Mesenchymal stem cell (in vitro differentiated cells and primary cell): ENCODE measurements at regions not wholly inside any gene's neighbourhood (a gene's known extent, or its start where the extent isn't known, plus 50 kb on each side); places are given as distances from the start of the nearest gene placed in this dataset.

ENCODE experiments used
- DNase-seq: peaks from one replicate; pipeline ENCODE4 v3.0.0-alpha.2; 2013
- H2AFZ ChIP-seq: one replicate; pipeline ENCODE4 v1.6.1; 2013; ENCODE audit warnings: low read depth, mild to moderate bottlenecking, control low read depth, inconsistent platforms, low read length, moderate library complexity
- H2AK5ac ChIP-seq: 2 replicates; pipeline ENCODE4 v1.6.1; 2013; ENCODE audit warnings: low read length, moderate library complexity, mild to moderate bottlenecking, inconsistent platforms; ENCODE audit not compliant: severe bottlenecking
- H2BK120ac ChIP-seq: one replicate; pipeline ENCODE4 v1.6.1; 2013; ENCODE audit warnings: low read depth, mild to moderate bottlenecking, inconsistent platforms, low read length, moderate library complexity
- H2BK12ac ChIP-seq, 2 experiments: one replicate each; pipeline ENCODE4 v1.6.1; 2013; ENCODE audit warnings: inconsistent platforms in 2 of 2, low read length in 2 of 2, mild to moderate bottlenecking in 2 of 2, moderate library complexity in 2 of 2, control low read depth in 1 of 2
- H2BK15ac ChIP-seq: one replicate; pipeline ENCODE4 v1.6.1; 2013; ENCODE audit warnings: mild to moderate bottlenecking, low read depth, inconsistent platforms; ENCODE audit not compliant: poor library complexity, severe bottlenecking
- H2BK5ac ChIP-seq: 2 replicates; pipeline ENCODE4 v1.6.1; 2013; ENCODE audit warnings: low read depth, mild to moderate bottlenecking, low read length, control low read depth, inconsistent platforms; ENCODE audit not compliant: poor library complexity, severe bottlenecking
- H3K14ac ChIP-seq, 2 experiments: one replicate each; pipeline ENCODE4 v1.6.1; 2013; ENCODE audit warnings: inconsistent platforms in 2 of 2, low read length in 2 of 2, control low read depth in 1 of 2, mild to moderate bottlenecking in 1 of 2, moderate library complexity in 1 of 2
- H3K18ac ChIP-seq, 2 experiments: one replicate each; pipeline ENCODE4 v1.6.1; 2013; ENCODE audit warnings: inconsistent platforms in 2 of 2, low read length in 2 of 2, control low read depth in 1 of 2, low read depth in 1 of 2, mild to moderate bottlenecking in 1 of 2
- H3K23ac ChIP-seq, 2 experiments: one replicate each; pipeline ENCODE4 v1.6.1; 2013; ENCODE audit warnings: inconsistent platforms in 2 of 2, low read length in 2 of 2, mild to moderate bottlenecking in 2 of 2, moderate library complexity in 2 of 2, control low read depth in 1 of 2
- H3K27ac ChIP-seq: 2 replicates; pipeline ENCODE4 v1.5.1; 2013; ENCODE audit warnings: mild to moderate bottlenecking, moderate library complexity, low read length, control low read depth, inconsistent platforms; ENCODE audit not compliant: poor library complexity, severe bottlenecking
- H3K27me3 ChIP-seq, 2 experiments: 2 replicates each; pipeline versions ENCODE4 v1.6.1 to v1.7.0; 2013; ENCODE audit warnings: low read length in 2 of 2, mild to moderate bottlenecking in 2 of 2, moderate library complexity in 2 of 2, control low read depth in 1 of 2, inconsistent platforms in 1 of 2; ENCODE audit not compliant: control insufficient read depth in 1 of 2, insufficient read depth in 1 of 2
- H3K36me3 ChIP-seq, 2 experiments: 2 replicates each; pipeline versions ENCODE4 v1.6.1 to v1.7.0; 2013; ENCODE audit warnings: low read length in 2 of 2, control low read depth in 1 of 2, inconsistent platforms in 1 of 2, low read depth in 1 of 2, mild to moderate bottlenecking in 1 of 2; ENCODE audit not compliant: insufficient read depth in 2 of 2, control insufficient read depth in 1 of 2
- H3K4ac ChIP-seq, 2 experiments: one replicate each; pipeline ENCODE4 v1.6.1; 2013; ENCODE audit warnings: inconsistent platforms in 2 of 2, low read length in 2 of 2, mild to moderate bottlenecking in 2 of 2, moderate library complexity in 2 of 2, control low read depth in 1 of 2, low read depth in 1 of 2
- H3K4me1 ChIP-seq: 2 replicates; pipeline ENCODE4 v1.6.1; 2013; ENCODE audit warnings: low read depth, low read length, control low read depth; ENCODE audit not compliant: control insufficient read depth, insufficient read depth
- H3K4me2 ChIP-seq: 2 replicates; pipeline ENCODE4 v1.6.1; 2013; ENCODE audit warnings: low read length, mild to moderate bottlenecking, inconsistent platforms; ENCODE audit not compliant: poor library complexity, severe bottlenecking
- H3K4me3 ChIP-seq, 2 experiments: 2 replicates each; pipeline versions ENCODE4 v1.5.1 to v1.7.0; 2013; ENCODE audit warnings: low read length in 2 of 2, mild to moderate bottlenecking in 2 of 2, control low read depth in 1 of 2, low read depth in 1 of 2; ENCODE audit not compliant: insufficient read depth in 1 of 2
- H3K79me1 ChIP-seq: replicated peaks from 2 replicates; pipeline ENCODE4 v1.6.1; 2013; ENCODE audit warnings: mild to moderate bottlenecking, control low read depth, low read length, inconsistent platforms; ENCODE audit not compliant: poor library complexity, severe bottlenecking
- H3K9ac ChIP-seq: 2 replicates; pipeline ENCODE4 v1.7.0; 2013; ENCODE audit warnings: mild to moderate bottlenecking, low read length, moderate library complexity
- H3K9me3 ChIP-seq: 2 replicates; pipeline ENCODE4 v1.7.0; 2013; ENCODE audit warnings: mild to moderate bottlenecking, low read length; ENCODE audit not compliant: control insufficient read depth
- H4K8ac ChIP-seq: one replicate; pipeline ENCODE4 v1.6.1; 2013; ENCODE audit warnings: inconsistent platforms, mild to moderate bottlenecking, low read length, moderate library complexity
- H4K91ac ChIP-seq: one replicate; pipeline ENCODE4 v1.6.1; 2013; ENCODE audit warnings: mild to moderate bottlenecking, low read length, inconsistent platforms
- WGBS: methylation state at CpG from one replicate; pipeline ENCODE4 v1.1.7; 2013; ENCODE audit warnings: mixed read lengths; 5-methylcytosine and 5-hydroxymethylcytosine counted together

DNA sequence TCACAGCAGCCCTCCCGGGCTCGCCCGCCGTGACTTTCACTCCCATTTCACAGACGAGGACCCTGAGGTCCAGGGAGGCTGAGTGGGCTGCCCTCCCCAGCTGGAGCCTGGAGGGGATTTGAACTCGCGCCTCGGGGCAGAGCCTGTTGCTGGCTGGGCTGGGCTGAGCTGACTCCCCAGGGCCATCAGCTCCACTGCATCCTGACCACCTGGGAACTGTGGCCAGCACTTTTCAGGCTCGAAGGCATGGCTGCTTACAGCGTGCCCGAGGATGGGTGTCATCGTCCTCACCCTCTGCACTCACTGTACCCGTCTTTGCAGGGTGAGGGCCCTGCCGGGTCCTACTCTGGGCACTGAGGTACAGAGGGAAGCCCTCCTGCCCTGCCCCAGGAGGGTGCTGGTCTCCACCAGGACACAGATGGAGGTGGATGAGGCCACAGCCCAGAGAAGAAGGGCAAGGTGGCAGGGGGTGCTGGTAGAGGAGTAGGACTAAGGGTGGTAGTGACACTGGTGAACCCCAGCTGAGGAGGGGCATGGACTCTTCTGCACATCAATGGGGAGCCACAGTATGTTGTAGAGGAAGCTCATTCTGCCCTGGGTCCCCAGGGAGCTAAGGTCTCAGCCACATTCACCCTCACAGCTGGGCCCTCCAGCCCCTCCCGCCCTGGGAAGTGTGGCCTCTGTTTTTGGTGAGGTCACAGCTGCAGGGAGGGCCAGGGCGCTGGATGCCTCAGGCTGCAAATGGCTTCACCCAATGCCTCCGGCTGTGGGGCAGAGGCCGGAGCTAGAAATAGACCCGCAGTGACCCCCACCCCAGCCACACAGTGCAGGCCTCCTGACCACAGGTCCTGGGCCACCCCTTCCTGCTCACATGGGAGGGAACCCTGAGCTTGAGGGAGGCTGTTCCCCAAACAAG, 365.1 kb upstream of the SFSWAP start:
- Histone ChIP-seq H2AK5ac (no peak overlapping the region), H4K91ac (no peak overlapping the region), H2BK5ac (no peak overlapping the region), H2BK12ac (no peak overlapping the region), H3K79me1 (no peaks in the 10 kb centered on the region), H3K9ac (no peak overlapping the region), H4K8ac (no peak overlapping the region), H3K36me3 (no peaks in the 10 kb centered on the region), H3K9me3 (no peaks in the 10 kb centered on the region), H3K27me3 (peaks cover 0 to 18% of the 10 kb centered on the region in 2 experiments), H3K4me1 (no peaks in the 10 kb centered on the region), H2BK15ac (no peak overlapping the region), H3K4me2 (no peak overlapping the region), H3K27ac (no peak overlapping the region), H3K4me3 (no peak overlapping the region), H3K18ac (no peak overlapping the region), H2AFZ (peak overlapping the region; percentile 18), H3K4ac (no peak overlapping the region), H3K14ac (no peak overlapping the region), H2BK120ac (no peak overlapping the region), H3K23ac (no peak overlapping the region)
- WGBS: 77% methylated on average over 14 of the region's 19 CpGs
- no peak for DNase-seq

DNA sequence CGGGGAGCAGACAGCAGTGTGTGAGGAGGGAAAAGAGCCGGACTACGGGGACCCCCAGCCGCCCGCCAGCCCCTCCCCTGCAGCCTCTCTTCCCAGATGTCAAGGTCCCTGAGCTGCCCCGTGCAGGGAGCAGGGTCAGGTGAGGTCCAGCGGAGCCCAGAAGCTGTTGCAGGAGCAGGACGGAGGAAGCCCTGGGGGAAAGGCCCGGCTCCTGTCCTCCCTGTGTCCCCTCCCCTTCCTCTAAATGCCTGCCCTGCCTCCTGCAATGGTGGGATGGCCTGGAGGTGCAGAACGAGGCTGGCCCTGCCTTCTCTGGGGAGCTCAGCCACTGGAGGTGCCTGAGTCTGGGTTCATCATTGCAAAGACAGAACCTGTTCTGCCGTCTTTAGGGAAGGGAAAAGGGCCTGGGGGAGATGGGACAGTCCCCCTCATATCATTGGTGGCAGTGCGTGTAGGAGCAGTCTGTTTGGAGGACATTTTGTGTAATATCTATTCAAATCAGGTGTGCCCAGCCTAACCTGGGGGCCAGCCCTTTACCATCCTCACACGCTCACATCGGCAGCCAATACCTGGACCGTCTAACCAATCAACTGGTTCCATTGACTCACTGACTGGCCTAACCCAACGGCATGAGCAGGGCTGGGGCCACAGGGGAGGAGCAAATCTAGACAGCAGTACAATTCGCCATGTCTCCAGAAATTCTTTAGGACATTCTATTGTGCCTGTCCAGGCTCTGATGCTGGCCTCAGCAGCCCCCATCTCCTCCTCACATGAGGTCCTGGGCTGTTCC, 364.1 kb upstream of the SFSWAP start:
- Histone ChIP-seq H2AK5ac (no peak overlapping the region), H3K23ac (no peak overlapping the region), H2BK15ac (no peak overlapping the region), H2BK120ac (no peak overlapping the region), H3K4ac (no peak overlapping the region), H4K8ac (no peak overlapping the region), H3K9ac (no peak overlapping the region), H3K4me3 (no peak overlapping the region), H3K36me3 (no peaks in the 10 kb centered on the region), H3K4me1 (no peaks in the 10 kb centered on the region), H3K18ac (no peak overlapping the region), H3K4me2 (no peak overlapping the region), H3K14ac (no peak overlapping the region), H3K27ac (no peak overlapping the region), H3K79me1 (no peaks in the 10 kb centered on the region), H3K9me3 (no peaks in the 10 kb centered on the region), H2AFZ (no peak overlapping the region), H3K27me3 (peaks cover 0 to 18% of the 10 kb centered on the region in 2 experiments), H4K91ac (no peak overlapping the region), H2BK5ac (no peak overlapping the region), H2BK12ac (no peak overlapping the region)
- WGBS: 58% methylated on average over 13 of the region's 17 CpGs
- DNase-seq: no peak

DNA sequence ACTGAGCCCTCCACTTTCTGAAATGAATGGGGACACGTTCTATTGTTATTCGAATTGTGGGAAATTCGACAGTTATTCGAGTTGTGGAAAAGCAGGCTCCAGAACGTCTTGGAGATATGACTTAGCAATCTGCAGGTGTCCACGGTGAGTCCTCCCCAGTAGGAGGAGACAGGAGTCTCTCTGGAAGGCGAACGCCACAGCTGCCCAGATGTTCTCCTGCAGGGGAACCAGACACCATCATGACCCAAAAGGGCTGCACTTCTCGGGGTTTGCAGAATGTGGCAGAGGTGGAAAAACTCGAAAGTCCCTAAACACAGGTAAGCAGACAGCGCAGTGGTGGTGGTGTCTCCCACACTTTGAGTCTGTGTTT, 363.6 kb upstream of the SFSWAP start:
- Histone ChIP-seq H3K27ac (no peak overlapping the region), H3K18ac (no peak overlapping the region), H3K14ac (no peak overlapping the region), H2BK5ac (no peak overlapping the region), H3K36me3 (no peaks in the 10 kb centered on the region), H3K79me1 (no peaks in the 10 kb centered on the region), H2BK12ac (no peak overlapping the region), H3K9me3 (no peaks in the 10 kb centered on the region), H2BK120ac (no peak overlapping the region), H4K8ac (no peak overlapping the region), H4K91ac (no peak overlapping the region), H2AK5ac (no peak overlapping the region), H3K4ac (no peak overlapping the region), H3K4me1 (no peaks in the 10 kb centered on the region), H3K23ac (no peak overlapping the region), H3K4me3 (no peak overlapping the region), H3K9ac (no peak overlapping the region), H3K4me2 (no peak overlapping the region), H2BK15ac (no peak overlapping the region), H2AFZ (no peak overlapping the region), H3K27me3 (peaks cover 0 to 18% of the 10 kb centered on the region in 2 experiments)
- 73% methylated on average over 11 of the region's 11 CpGs for WGBS
- DNase-seq: no peak

DNA sequence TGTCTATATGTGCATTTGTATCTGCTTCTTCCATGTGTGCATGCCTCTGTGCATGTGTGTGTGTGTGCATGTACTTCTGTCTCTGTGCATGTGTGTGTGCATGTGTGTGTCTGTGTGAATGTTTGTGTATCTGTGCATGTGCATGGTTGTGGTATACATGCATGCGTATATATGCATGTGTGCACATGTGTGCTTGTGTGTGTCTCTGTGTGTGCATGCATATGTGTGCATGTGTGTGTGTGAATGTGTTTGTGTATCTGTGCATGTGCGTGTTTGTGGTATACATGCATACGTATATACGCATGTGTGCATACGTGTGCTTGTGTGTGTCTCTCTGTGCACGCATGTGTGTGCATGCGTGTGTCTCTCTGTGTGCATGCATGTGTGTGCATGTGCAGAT, 363.2 kb upstream of the SFSWAP start:
- H2BK120ac ChIP-seq: no peak overlapping the region
- no peak for DNase-seq
- no peak overlapping the region for H2AK5ac ChIP-seq
- H3K23ac ChIP-seq: no peak overlapping the region
- no peak overlapping the region for H3K4me2 ChIP-seq
- no peak overlapping the region for H3K9ac ChIP-seq
- H2BK15ac ChIP-seq: no peak overlapping the region
- H2BK12ac ChIP-seq: no peak overlapping the region
- 96% methylated on average over 7 of the region's 7 CpGs for WGBS
- no peak overlapping the region for H3K4me3 ChIP-seq
- H3K9me3 ChIP-seq: no peaks in the 10 kb centered on the region
- H3K14ac ChIP-seq: no peak overlapping the region
- no peak overlapping the region for H3K18ac ChIP-seq
- H4K91ac ChIP-seq: no peak overlapping the region
- no peak overlapping the region for H2BK5ac ChIP-seq
- H3K4ac ChIP-seq: no peak overlapping the region
- H4K8ac ChIP-seq: no peak overlapping the region
- no peaks in the 10 kb centered on the region for H3K4me1 ChIP-seq
- no peak overlapping the region for H2AFZ ChIP-seq
- H3K27ac ChIP-seq: no peak overlapping the region
- peaks cover 0 to 18% of the 10 kb centered on the region in 2 experiments for H3K27me3 ChIP-seq
- no peaks in the 10 kb centered on the region for H3K36me3 ChIP-seq
- H3K79me1 ChIP-seq: no peaks in the 10 kb centered on the region
